ENCODE measurements at regions not wholly inside any gene's neighbourhood (a gene's known extent, or its start where the extent isn't known, plus 50 kb on each side); places are given as distances from the start of the nearest gene placed in this dataset.

GRCh38 chr21:16597753-16598152, 868.0 kb downstream of the USP25 start:
- FAIRE-seq, result no peak

GRCh38 chr21:16605597-16605996, 875.8 kb downstream of the USP25 start:
- FAIRE-seq, result no peak

GRCh38 chr21:16606271-16606670, 876.5 kb downstream of the USP25 start:
- FAIRE-seq, result no peak

GRCh38 chr21:16608209-16608830, 878.5 kb downstream of the USP25 start:
- no peak for FAIRE-seq

GRCh38 chr21:16619281-16619680, 889.5 kb downstream of the USP25 start:
- FAIRE-seq, result no peak

- FAIRE-seq, result no peak
These were observed 891.1 kb downstream of the USP25 start for GRCh38 chr21:16620786-16621320.

- FAIRE-seq, result no peak
These were observed 888.2 kb upstream of the CXADR start for GRCh38 chr21:16624479-16625118.

- FAIRE-seq, result no peak
These were observed 887.4 kb upstream of the CXADR start for GRCh38 chr21:16625491-16625890.

- FAIRE-seq, result no peak
These were observed 878.9 kb upstream of the CXADR start for GRCh38 chr21:16633831-16634459.

GRCh38 chr21:16634515-16634914, 878.3 kb upstream of the CXADR start:
- no peak for FAIRE-seq

GRCh38 chr21:16640297-16641027, 872.4 kb upstream of the CXADR start:
- no peak for FAIRE-seq

- no peak for FAIRE-seq
These were observed 870.5 kb upstream of the CXADR start for GRCh38 chr21:16642353-16642752.

GRCh38 chr21:16644685-16645084, 868.2 kb upstream of the CXADR start:
- no peak for FAIRE-seq

- FAIRE-seq, result no peak
These were observed 862.0 kb upstream of the CXADR start for GRCh38 chr21:16650714-16651366.

- FAIRE-seq, result no peak
These were observed 860.9 kb upstream of the CXADR start for GRCh38 chr21:16651956-16652355.

- FAIRE-seq, result no peak
These were observed 849.4 kb upstream of the CXADR start for GRCh38 chr21:16663436-16663835.

- FAIRE-seq, result no peak
These were observed 845.4 kb upstream of the CXADR start for GRCh38 chr21:16667395-16667794.

GRCh38 chr21:16674949-16675348, 837.9 kb upstream of the CXADR start:
- FAIRE-seq, result no peak

- no peak for FAIRE-seq
These were observed 836.5 kb upstream of the CXADR start for GRCh38 chr21:16676391-16676790.

- no peak for FAIRE-seq
These were observed 834.2 kb upstream of the CXADR start for GRCh38 chr21:16678429-16679160.

- no peak for FAIRE-seq
These were observed 817.8 kb upstream of the CXADR start for GRCh38 chr21:16695074-16695473.

GRCh38 chr21:16707274-16707673, 805.6 kb upstream of the CXADR start:
- no peak for FAIRE-seq

Data from colon (tissue), 2 donors.